Prostate gland (tissue), 2 donors: ENCODE measurements at regions not wholly inside any gene's neighbourhood (a gene's known extent, or its start where the extent isn't known, plus 50 kb on each side); places are given as distances from the start of the nearest gene placed in this dataset.

Source experiments
- DNase-seq: peaks from one replicate; pipeline ENCODE4 v3.0.0-alpha.2; 2019; ENCODE audit warnings: low spot score
- H3K27ac ChIP-seq, 2 donors: fragments of 200-600 bp; sonication (generic); 2 replicates each; pipeline ENCODE4 v1.5.1; 2017 to 2019
- H3K27me3 ChIP-seq: fragments of 200-600 bp; sonication (generic); replicated peaks from 2 replicates; pipeline ENCODE4 v1.5.1; 2019; ENCODE audit not compliant: insufficient read depth
- H3K36me3 ChIP-seq, 2 donors: fragments of 200-600 bp; sonication (generic); 1 replicate in 1 of 2; 2 replicates in 1 of 2; pipeline versions ENCODE4 v1.5.1 to v1.8.1; 2017 to 2019
- H3K4me1 ChIP-seq: fragments of 200-600 bp; sonication (generic); replicated peaks from 2 replicates; pipeline ENCODE4 v1.5.1; 2019
- H3K4me3 ChIP-seq, 2 donors: fragments of 200-600 bp; sonication (generic); 2 replicates each; pipeline ENCODE4 v1.5.1; 2017 to 2019
- H3K9me3 ChIP-seq: fragments of 200-600 bp; sonication (generic); 2 replicates; pipeline ENCODE4 v1.5.1; 2017
- CTCF ChIP-seq, 4 experiments: fragments of 200-600 bp in 2 of 4; fragments of 450-650 bp in 2 of 4; sonication (generic) in 2 of 4; IDR thresholded peaks; 1 replicate in 3 of 4; 2 replicates in 1 of 4; pipeline ENCODE4 v1.5.1; 2016 to 2019; ENCODE audit warnings: antibody characterized with exemption in 4 of 4, mild to moderate bottlenecking in 2 of 4, moderate library complexity in 2 of 4
- POLR2A ChIP-seq: fragments of 450-650 bp; IDR thresholded peaks from one replicate; pipeline ENCODE4 v1.6.1; 2016; ENCODE audit warnings: antibody characterized with exemption, mild to moderate bottlenecking
- POLR2AphosphoS5 ChIP-seq: sonication (generic); formaldehyde crosslinking; IDR thresholded peaks from one replicate; pipeline ENCODE4 v1.6.1; 2017; ENCODE audit warnings: antibody characterized with exemption
- WGBS: methylation state at CpG from one replicate; pipeline ENCODE4 v1.1.5; 2018; 5-methylcytosine and 5-hydroxymethylcytosine counted together
- intact Hi-C: fragments of 100-400 bp; cut with DNase I; formaldehyde crosslinking; loops from one replicate; pipeline ENCODE4 v1.14.2; 2022

DNA sequence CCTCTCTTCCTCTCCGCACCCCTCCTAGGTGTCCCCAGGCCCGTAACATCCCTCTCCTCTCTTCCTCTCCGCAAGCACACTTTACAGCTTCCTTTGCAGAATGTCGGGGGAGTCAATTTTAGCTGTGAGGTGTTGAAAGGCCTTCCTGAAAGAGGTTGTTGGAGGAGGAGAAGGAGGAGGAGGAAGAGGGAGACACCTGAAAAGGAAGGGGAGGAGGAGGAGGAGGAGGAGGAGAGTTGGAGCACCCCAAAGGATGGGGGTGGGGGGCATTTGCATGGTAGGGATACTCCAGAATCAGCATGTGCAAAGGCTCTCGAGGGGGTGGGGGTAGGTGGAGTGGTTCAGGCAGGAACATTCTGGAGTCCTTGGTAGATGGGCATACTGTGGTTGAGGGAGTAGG, 1045.1 kb downstream of the TBC1D22A start:
- H3K36me3 ChIP-seq: no peaks in the 10 kb centered on the region
- intact Hi-C loops: no loop called here
- DNase-seq: no peak
- TF ChIP-seq CTCF (IDR thresholded peaks at IDR 0.05): no peak
- TF ChIP-seq POLR2A: no peak
- TF ChIP-seq POLR2AphosphoS5: no peak
- no peak overlapping the region for H3K27ac ChIP-seq
- WGBS: 81% methylated on average over 5 of the region's 5 CpGs
- no peaks in the 10 kb centered on the region for H3K27me3 ChIP-seq
- no peaks in the 10 kb centered on the region for H3K9me3 ChIP-seq
- H3K4me3 ChIP-seq: no peak overlapping the region
- no peaks in the 10 kb centered on the region for H3K4me1 ChIP-seq

DNA sequence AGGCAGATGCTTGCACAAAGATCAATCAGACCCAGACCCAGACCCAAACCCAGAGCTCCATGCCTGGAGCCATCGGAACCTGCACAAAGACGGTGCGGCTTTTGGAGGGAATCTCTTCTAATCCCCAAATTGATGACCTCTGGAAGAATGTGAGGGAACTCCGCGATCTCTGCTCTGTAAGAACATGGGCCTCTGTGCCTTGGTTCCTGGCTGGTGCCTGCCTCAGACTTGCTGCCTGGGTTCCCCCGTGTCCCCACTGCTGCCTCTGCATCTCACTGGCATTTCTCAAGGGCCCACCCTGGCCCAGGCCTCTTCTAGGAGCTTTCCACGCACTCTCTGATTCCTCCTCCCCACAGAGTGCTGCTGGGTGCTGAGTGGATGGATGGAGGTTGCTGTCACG, 1044.4 kb downstream of the TBC1D22A start:
- no peaks in the 10 kb centered on the region for H3K36me3 ChIP-seq
- TF ChIP-seq POLR2A (no peak), CTCF (IDR thresholded peaks at IDR 0.05) (no peak), POLR2AphosphoS5 (no peak)
- DNase-seq: no peak
- H3K27me3 ChIP-seq: no peaks in the 10 kb centered on the region
- no peaks in the 10 kb centered on the region for H3K9me3 ChIP-seq
- no peak overlapping the region for H3K4me3 ChIP-seq
- no peak overlapping the region for H3K27ac ChIP-seq
- 91% methylated on average over 8 of the region's 8 CpGs for WGBS
- H3K4me1 ChIP-seq: no peaks in the 10 kb centered on the region
- intact Hi-C loops: no loop called here

DNA sequence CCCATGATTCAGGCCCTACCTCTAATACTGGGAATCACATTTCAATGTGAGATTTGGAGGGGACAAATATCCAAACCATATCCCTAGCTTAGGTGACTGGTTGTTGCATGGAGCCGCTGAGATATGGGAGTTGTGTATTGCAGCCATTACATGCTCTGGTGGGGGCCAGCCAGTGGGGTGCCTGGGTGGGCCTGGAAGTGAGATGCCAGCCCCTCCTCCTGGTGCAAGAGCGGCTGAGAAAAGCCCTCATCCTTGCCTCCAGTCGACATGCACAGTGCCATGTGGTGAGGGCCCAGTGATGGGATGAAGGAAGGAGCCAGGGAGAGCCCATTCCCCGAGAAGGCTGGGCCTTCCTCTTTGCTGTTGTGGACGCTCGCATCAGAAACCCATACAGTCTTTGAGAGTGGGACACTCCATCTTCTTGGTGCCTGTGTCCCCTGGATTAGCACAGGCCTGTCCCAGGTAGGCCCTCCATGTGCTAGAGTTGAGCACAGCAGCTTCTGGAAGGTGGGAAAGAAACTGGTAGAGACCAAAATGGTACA, 1043.0 kb downstream of the TBC1D22A start:
- whole genome bisulfite sequencing: 96% methylated on average over 6 of the region's 6 CpGs
- no peak for DNase-seq
- Histone ChIP-seq H3K36me3 (no peaks in the 10 kb centered on the region), H3K27me3 (no peaks in the 10 kb centered on the region), H3K9me3 (no peaks in the 10 kb centered on the region), H3K4me3 (no peak overlapping the region), H3K27ac (no peak overlapping the region), H3K4me1 (no peaks in the 10 kb centered on the region)
- intact Hi-C loops: no loop called here
- TF ChIP-seq POLR2AphosphoS5 (no peak), POLR2A (no peak), CTCF (IDR thresholded peaks at IDR 0.05) (no peak)

- no peak for TF ChIP-seq POLR2A
- no peak for TF ChIP-seq CTCF (IDR thresholded peaks at IDR 0.05)
- TF ChIP-seq POLR2AphosphoS5: no peak
- DNase-seq: no peak
- Histone ChIP-seq H3K4me1 (no peaks in the 10 kb centered on the region), H3K36me3 (no peaks in the 10 kb centered on the region), H3K9me3 (no peaks in the 10 kb centered on the region), H3K27me3 (no peaks in the 10 kb centered on the region), H3K27ac (no peak overlapping the region), H3K4me3 (no peak overlapping the region)
- 90% methylated on average over 6 of the region's 6 CpGs for WGBS
- intact Hi-C loops: no loop called here
Measured at GRCh38 chr22:47804281-47804680, 1041.8 kb downstream of the TBC1D22A start.

GRCh38 chr22:47802421-47802820, 1040.0 kb downstream of the TBC1D22A start:
- Histone ChIP-seq H3K4me1 (no peaks in the 10 kb centered on the region), H3K9me3 (no peaks in the 10 kb centered on the region), H3K4me3 (no peak overlapping the region), H3K27me3 (no peaks in the 10 kb centered on the region), H3K27ac (no peak overlapping the region), H3K36me3 (no peaks in the 10 kb centered on the region)
- TF ChIP-seq POLR2AphosphoS5: no peak
- no peak for TF ChIP-seq POLR2A
- intact Hi-C loops: no loop called here
- WGBS: 65% methylated on average over 14 of the region's 14 CpGs
- no peak for DNase-seq
